ENCODE measurements at regions not wholly inside any gene's neighbourhood (a gene's known extent, or its start where the extent isn't known, plus 50 kb on each side); places are given as distances from the start of the nearest gene placed in this dataset.

DNA sequence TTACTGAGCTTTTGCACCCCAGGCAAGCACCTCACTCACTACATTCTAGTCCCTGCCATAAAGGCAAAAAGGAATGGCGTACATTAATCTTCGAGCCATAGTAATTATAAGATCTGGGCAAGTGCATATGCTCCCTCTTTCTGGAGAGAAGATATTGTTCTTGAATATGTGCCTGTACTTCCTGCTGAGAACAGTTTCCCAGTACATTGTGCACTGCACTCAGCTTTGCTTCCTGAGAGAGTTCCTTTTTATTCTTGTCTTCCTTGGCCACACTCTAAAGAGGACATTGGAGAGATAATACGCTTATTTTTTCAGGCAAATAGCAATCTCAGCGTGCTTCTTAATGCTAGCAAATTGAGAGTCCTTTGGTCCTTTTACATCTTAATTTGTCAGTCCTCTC lies 909.0 kb upstream of the PCDH10 start:
- Mint-ChIP-seq H3K4me1 (ENCODE audit: low read depth) (no peaks in the 10 kb centered on the region), H3K36me3 (ENCODE audit: low read depth) (no peaks in the 10 kb centered on the region), H3K9me3 (ENCODE audit: low read depth) (peaks cover 12% of the 10 kb centered on the region), H3K27ac (ENCODE audit: unreplicated experiment) (no peak overlapping the region), H3K27me3 (ENCODE audit: low read depth) (no peaks in the 10 kb centered on the region), H3K4me3 (ENCODE audit: unreplicated experiment) (no peak overlapping the region)
- DNase-seq (ENCODE audit: low spot score) = no peak
- TF ChIP-seq, protein P1, sequence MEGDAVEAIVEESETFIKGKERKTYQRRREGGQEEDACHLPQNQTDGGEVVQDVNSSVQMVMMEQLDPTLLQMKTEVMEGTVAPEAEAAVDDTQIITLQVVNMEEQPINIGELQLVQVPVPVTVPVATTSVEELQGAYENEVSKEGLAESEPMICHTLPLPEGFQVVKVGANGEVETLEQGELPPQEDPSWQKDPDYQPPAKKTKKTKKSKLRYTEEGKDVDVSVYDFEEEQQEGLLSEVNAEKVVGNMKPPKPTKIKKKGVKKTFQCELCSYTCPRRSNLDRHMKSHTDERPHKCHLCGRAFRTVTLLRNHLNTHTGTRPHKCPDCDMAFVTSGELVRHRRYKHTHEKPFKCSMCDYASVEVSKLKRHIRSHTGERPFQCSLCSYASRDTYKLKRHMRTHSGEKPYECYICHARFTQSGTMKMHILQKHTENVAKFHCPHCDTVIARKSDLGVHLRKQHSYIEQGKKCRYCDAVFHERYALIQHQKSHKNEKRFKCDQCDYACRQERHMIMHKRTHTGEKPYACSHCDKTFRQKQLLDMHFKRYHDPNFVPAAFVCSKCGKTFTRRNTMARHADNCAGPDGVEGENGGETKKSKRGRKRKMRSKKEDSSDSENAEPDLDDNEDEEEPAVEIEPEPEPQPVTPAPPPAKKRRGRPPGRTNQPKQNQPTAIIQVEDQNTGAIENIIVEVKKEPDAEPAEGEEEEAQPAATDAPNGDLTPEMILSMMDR (IDR thresholded peaks at IDR 0.05) = no peak

- Mint-ChIP-seq H3K27me3 (ENCODE audit: low read depth) (peaks cover 2% of the 10 kb centered on the region), H3K9me3 (ENCODE audit: low read depth) (peaks cover 12% of the 10 kb centered on the region), H3K4me1 (ENCODE audit: low read depth) (no peaks in the 10 kb centered on the region)
These were observed 903.8 kb upstream of the PCDH10 start for GRCh38 chr4:132245319-132245718.

GRCh38 chr4:132264176-132264575 lies 884.9 kb upstream of the PCDH10 start:
- TF ChIP-seq, protein P1 (IDR thresholded peaks at IDR 0.05) = no peak
- H3K9me3 Mint-ChIP-seq (ENCODE audit: low read depth) = no peaks in the 10 kb centered on the region
- DNase-seq (ENCODE audit: low spot score) = no peak
- no peaks in the 10 kb centered on the region for H3K4me1 Mint-ChIP-seq (ENCODE audit: low read depth)
- H3K27ac Mint-ChIP-seq (ENCODE audit: unreplicated experiment) = no peak overlapping the region
- H3K36me3 Mint-ChIP-seq (ENCODE audit: low read depth) = no peaks in the 10 kb centered on the region
- H3K4me3 Mint-ChIP-seq (ENCODE audit: unreplicated experiment) = no peak overlapping the region
- H3K27me3 Mint-ChIP-seq (ENCODE audit: low read depth) = no peaks in the 10 kb centered on the region

More at GRCh38 chr4:132245319-132245718, 903.8 kb upstream of the PCDH10 start:
- no peak overlapping the region for H3K27ac Mint-ChIP-seq (ENCODE audit: unreplicated experiment)
- TF ChIP-seq, protein P1 (IDR thresholded peaks at IDR 0.05) = no peak
- H3K36me3 Mint-ChIP-seq (ENCODE audit: low read depth) = no peaks in the 10 kb centered on the region
- no peak for DNase-seq (ENCODE audit: low spot score)
- H3K4me3 Mint-ChIP-seq (ENCODE audit: unreplicated experiment) = no peak overlapping the region

DNA sequence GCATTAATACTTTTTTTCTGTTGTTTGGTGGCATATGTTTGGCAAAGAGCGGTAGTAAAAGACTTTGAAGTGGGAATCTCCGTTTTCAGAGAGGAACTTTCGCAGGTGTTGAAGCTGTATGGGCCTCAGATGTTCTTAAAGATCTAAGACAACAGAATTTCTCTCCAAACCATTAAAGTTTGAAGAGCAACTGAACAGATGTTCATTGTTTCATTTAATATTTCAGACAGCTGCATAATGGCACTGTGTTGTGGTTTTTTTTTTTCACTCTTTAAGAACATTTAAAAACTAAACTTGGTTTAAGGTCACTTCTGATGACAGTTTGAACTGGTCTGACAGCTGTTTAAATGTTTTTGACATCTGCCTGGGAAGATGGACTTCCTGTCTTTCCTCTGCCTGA lies 882.7 kb upstream of the PCDH10 start:
- no peak for DNase-seq (ENCODE audit: low spot score)
- no peaks in the 10 kb centered on the region for H3K9me3 Mint-ChIP-seq (ENCODE audit: low read depth)
- no peaks in the 10 kb centered on the region for H3K4me1 Mint-ChIP-seq (ENCODE audit: low read depth)
- H3K27me3 Mint-ChIP-seq (ENCODE audit: low read depth) = no peaks in the 10 kb centered on the region
- no peak overlapping the region for H3K27ac Mint-ChIP-seq (ENCODE audit: unreplicated experiment)
- no peak overlapping the region for H3K4me3 Mint-ChIP-seq (ENCODE audit: unreplicated experiment)
- H3K36me3 Mint-ChIP-seq (ENCODE audit: low read depth) = no peaks in the 10 kb centered on the region
- TF ChIP-seq, protein P1 (IDR thresholded peaks at IDR 0.05) = no peak

DNA sequence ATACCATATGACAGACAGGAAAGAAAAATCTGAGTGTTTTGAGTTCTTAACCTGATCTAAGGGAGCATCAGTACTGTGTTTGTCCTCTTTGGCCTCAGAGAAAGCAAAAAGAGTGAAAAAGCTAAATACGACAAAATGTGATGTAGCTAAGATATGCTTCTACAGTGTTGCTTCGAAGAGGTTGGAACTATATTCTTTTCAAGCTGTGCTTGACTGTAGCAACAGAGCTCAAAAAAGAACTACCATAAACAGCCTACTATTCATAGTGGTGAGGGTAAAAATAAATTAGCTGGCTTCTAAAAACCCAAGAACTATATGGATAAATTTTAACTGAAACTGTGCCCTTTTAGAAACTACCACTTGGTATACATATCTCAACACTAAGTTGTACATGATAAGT lies 881.8 kb upstream of the PCDH10 start:
- Mint-ChIP-seq H3K4me3 (ENCODE audit: unreplicated experiment) (no peak overlapping the region), H3K36me3 (ENCODE audit: low read depth) (no peaks in the 10 kb centered on the region)

More for the DNA sequence above, 881.8 kb upstream of the PCDH10 start:
- Mint-ChIP-seq H3K27me3 (ENCODE audit: low read depth) (no peaks in the 10 kb centered on the region), H3K4me1 (ENCODE audit: low read depth) (no peaks in the 10 kb centered on the region), H3K9me3 (ENCODE audit: low read depth) (no peaks in the 10 kb centered on the region), H3K27ac (ENCODE audit: unreplicated experiment) (no peak overlapping the region)
- TF ChIP-seq, protein P1 (IDR thresholded peaks at IDR 0.05) = no peak
- no peak for DNase-seq (ENCODE audit: low spot score)
